ENCODE measurements at regions not wholly inside any gene's neighbourhood (a gene's known extent, or its start where the extent isn't known, plus 50 kb on each side); places are given as distances from the start of the nearest gene placed in this dataset.

DNA sequence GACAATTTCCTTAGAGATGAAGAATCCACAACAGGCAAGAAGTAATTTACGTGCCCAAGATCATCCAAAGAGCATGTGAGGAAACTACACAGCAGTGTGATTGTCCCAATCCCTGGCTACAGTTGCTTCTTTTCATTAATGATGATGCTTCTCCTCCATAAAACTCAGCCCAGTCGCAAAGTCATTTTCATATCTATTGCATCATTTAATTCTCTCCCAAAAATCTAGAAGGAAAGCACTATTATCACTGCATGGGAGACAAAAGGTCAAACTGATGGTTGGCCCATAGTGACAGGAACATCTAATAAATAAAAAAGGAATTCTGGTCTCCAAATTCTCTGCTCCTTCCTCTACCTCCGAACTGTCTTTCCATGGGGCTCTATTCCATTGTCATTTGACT is 103.5 kb upstream of the SERP2 start:
- TF ChIP-seq, protein P1, sequence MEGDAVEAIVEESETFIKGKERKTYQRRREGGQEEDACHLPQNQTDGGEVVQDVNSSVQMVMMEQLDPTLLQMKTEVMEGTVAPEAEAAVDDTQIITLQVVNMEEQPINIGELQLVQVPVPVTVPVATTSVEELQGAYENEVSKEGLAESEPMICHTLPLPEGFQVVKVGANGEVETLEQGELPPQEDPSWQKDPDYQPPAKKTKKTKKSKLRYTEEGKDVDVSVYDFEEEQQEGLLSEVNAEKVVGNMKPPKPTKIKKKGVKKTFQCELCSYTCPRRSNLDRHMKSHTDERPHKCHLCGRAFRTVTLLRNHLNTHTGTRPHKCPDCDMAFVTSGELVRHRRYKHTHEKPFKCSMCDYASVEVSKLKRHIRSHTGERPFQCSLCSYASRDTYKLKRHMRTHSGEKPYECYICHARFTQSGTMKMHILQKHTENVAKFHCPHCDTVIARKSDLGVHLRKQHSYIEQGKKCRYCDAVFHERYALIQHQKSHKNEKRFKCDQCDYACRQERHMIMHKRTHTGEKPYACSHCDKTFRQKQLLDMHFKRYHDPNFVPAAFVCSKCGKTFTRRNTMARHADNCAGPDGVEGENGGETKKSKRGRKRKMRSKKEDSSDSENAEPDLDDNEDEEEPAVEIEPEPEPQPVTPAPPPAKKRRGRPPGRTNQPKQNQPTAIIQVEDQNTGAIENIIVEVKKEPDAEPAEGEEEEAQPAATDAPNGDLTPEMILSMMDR (IDR thresholded peaks at IDR 0.05; ENCODE audit: control extremely low read depth, extremely low read depth), result no peak
- ATAC-seq (ENCODE audit: insufficient read depth, low FRiP score), result no peak
- no peaks in the 10 kb centered on the region for H3K36me3 ChIP-seq (ENCODE audit: control insufficient read depth in 4 of 4, insufficient read depth in 4 of 4, low read length in 4 of 4)
- H3K27me3 ChIP-seq (ENCODE audit: control insufficient read depth in 3 of 3, insufficient read depth in 3 of 3, low read length in 2 of 3), result no peaks in the 10 kb centered on the region
- H3K9ac ChIP-seq (ENCODE audit: insufficient read depth in 1 of 2, low read length in 2 of 2), result no peak overlapping the region
- DNase-seq, result no peak
- peaks cover 0 to 24% (median 20%) of the 10 kb centered on the region in 5 donors for H3K4me1 ChIP-seq (ENCODE audit: control insufficient read depth in 5 of 5, insufficient read depth in 5 of 5, low read length in 5 of 5)
- no peak overlapping the region for H3K4me3 ChIP-seq
- peak overlapping the region in 1 of 2 donors; percentile 71 for H3K27ac ChIP-seq (ENCODE audit: low read depth in 1 of 2, low read length in 1 of 2)
- no peaks in the 10 kb centered on the region for H3K9me3 ChIP-seq (ENCODE audit: control insufficient read depth in 4 of 4, insufficient read depth in 3 of 4, low read length in 3 of 4)
- WGBS, 2 donors, result 93 to 94% methylated on average over 3 of the region's 3 CpGs

DNA sequence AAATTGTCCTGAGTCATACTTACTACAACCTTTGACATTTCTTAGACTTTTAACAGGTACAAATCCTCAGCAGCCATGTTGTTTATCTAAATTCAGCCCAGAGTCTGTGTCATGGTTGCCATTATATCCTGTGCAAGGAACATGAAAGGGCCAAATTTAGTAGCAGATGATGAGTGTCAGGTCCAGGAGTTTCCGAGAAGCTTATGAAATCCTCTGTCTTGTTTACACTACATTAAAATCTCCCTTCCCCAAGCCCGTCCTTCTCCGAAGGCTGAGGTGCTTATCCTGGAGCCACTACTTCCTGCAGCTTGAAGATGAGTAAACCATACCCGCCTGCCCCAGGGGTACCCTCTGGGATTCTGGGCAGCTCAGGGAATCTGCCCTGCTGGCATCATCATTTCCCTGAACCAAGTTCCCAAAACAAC is 102.6 kb upstream of the SERP2 start:
- ATAC-seq (ENCODE audit: insufficient read depth, low FRiP score) (peak; percentile 49), DNase-seq (peak in 1 of 3 donors; percentile 65)
- Histone ChIP-seq H3K9ac (ENCODE audit: insufficient read depth in 1 of 2, low read length in 2 of 2) (no peak overlapping the region), H3K4me3 (no peak overlapping the region), H3K4me1 (ENCODE audit: control insufficient read depth in 5 of 5, insufficient read depth in 5 of 5, low read length in 5 of 5) (peaks cover 0 to 29% (median 20%) of the 10 kb centered on the region in 5 donors), H3K27me3 (ENCODE audit: control insufficient read depth in 3 of 3, insufficient read depth in 3 of 3, low read length in 2 of 3) (no peaks in the 10 kb centered on the region), H3K36me3 (ENCODE audit: control insufficient read depth in 4 of 4, insufficient read depth in 4 of 4, low read length in 4 of 4) (no peaks in the 10 kb centered on the region), H3K27ac (ENCODE audit: low read depth in 1 of 2, low read length in 1 of 2) (peak overlapping the region; percentile 49 to 83), H3K9me3 (ENCODE audit: control insufficient read depth in 4 of 4, insufficient read depth in 3 of 4, low read length in 3 of 4) (no peaks in the 10 kb centered on the region)
- 33 to 61% methylated on average over 4 of the region's 4 CpGs for WGBS, 2 donors
- TF ChIP-seq, protein P1 (IDR thresholded peaks at IDR 0.05; ENCODE audit: control extremely low read depth, extremely low read depth), result no peak

DNA sequence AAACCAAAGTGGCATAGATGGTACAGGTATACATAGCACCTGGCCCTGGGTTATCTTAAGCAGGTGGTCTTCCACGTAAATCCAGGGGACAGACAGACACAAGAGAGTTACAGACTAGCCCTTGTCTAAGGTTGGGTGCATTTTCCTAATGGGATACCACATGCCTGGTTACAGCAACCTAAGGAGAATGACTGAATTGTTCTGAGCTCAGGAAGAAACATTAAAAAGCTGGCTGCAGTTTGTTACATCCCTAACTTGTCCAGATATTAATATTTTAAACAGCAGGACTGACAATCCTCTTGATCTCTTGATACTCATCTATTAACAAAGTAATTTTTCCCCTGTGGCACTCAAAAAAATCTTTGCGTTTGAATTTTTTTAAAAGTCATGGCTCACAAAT is 102.2 kb upstream of the SERP2 start:
- Histone ChIP-seq H3K9ac (ENCODE audit: insufficient read depth in 1 of 2, low read length in 2 of 2) (no peak overlapping the region), H3K4me1 (ENCODE audit: control insufficient read depth in 5 of 5, insufficient read depth in 5 of 5, low read length in 5 of 5) (peaks cover 0 to 30% (median 21%) of the 10 kb centered on the region in 5 donors), H3K36me3 (ENCODE audit: control insufficient read depth in 4 of 4, insufficient read depth in 4 of 4, low read length in 4 of 4) (no peaks in the 10 kb centered on the region), H3K4me3 (no peak overlapping the region), H3K27ac (ENCODE audit: low read depth in 1 of 2, low read length in 1 of 2) (peak overlapping the region; percentile 49 to 83), H3K9me3 (ENCODE audit: control insufficient read depth in 4 of 4, insufficient read depth in 3 of 4, low read length in 3 of 4) (no peaks in the 10 kb centered on the region), H3K27me3 (ENCODE audit: control insufficient read depth in 3 of 3, insufficient read depth in 3 of 3, low read length in 2 of 3) (no peaks in the 10 kb centered on the region)
- DNase-seq (no peak), ATAC-seq (ENCODE audit: insufficient read depth, low FRiP score) (no peak)
- WGBS, 2 donors, result 73 to 87% methylated on average over 2 of the region's 2 CpGs
- TF ChIP-seq, protein P1 (IDR thresholded peaks at IDR 0.05; ENCODE audit: control extremely low read depth, extremely low read depth), result no peak

DNA sequence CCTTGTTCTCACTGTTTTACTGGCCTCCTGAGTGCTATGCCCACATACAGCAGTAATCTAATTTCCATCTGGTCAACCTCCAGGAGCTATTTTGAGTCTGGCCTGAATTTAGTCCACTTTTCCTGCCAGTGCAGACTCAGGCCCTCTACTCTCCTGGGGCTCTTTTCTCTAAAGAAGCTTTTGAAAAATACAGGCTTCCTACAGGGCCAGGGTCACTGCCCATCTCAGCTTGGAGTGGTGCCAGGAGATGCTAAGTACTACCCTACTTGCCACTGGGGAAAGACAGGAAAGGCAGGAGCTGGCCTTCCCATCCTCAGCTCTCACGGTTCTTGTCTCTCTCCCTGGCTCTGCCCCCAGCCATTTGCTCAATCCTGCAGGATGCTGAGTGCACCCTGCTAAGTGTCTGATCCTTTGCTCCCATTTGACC is 101.7 kb upstream of the SERP2 start:
- 60 to 62% methylated on average over 1 of the region's 1 CpG for WGBS, 2 donors
- no peak for ATAC-seq (ENCODE audit: insufficient read depth, low FRiP score)
- H3K9ac ChIP-seq (ENCODE audit: insufficient read depth in 1 of 2, low read length in 2 of 2), result no peak overlapping the region

More for the DNA sequence above, 101.7 kb upstream of the SERP2 start:
- H3K4me3 ChIP-seq, result no peak overlapping the region
- TF ChIP-seq, protein P1 (IDR thresholded peaks at IDR 0.05; ENCODE audit: control extremely low read depth, extremely low read depth), result no peak
- no peaks in the 10 kb centered on the region for H3K36me3 ChIP-seq (ENCODE audit: control insufficient read depth in 4 of 4, insufficient read depth in 4 of 4, low read length in 4 of 4)
- DNase-seq, result no peak
- H3K4me1 ChIP-seq (ENCODE audit: control insufficient read depth in 5 of 5, insufficient read depth in 5 of 5, low read length in 5 of 5), result peaks cover 0 to 30% (median 21%) of the 10 kb centered on the region in 5 donors
- H3K9me3 ChIP-seq (ENCODE audit: control insufficient read depth in 4 of 4, insufficient read depth in 3 of 4, low read length in 3 of 4), result no peaks in the 10 kb centered on the region
- H3K27ac ChIP-seq (ENCODE audit: low read depth in 1 of 2, low read length in 1 of 2), result peak overlapping the region in 1 of 2 donors; percentile 60
- H3K27me3 ChIP-seq (ENCODE audit: control insufficient read depth in 3 of 3, insufficient read depth in 3 of 3, low read length in 2 of 3), result no peaks in the 10 kb centered on the region
